HG03575 (cell line): ENCODE measurements at regions not wholly inside any gene's neighbourhood (a gene's known extent, or its start where the extent isn't known, plus 50 kb on each side); places are given as distances from the start of the nearest gene placed in this dataset.
"Not testable (repeated sequence)": the region's sequence is repeated elsewhere in the genome, so short reads cannot be mapped to it uniquely, and the experiment has no call there.

Source experiments
- ATAC-seq: cut with Tn5 transposase; IDR thresholded peaks from one replicate; pipeline ENCODE4 v1.9.1; 2021; ENCODE audit not compliant: unreplicated experiment, insufficient number of reproducible peaks, low FRiP score; ENCODE audit errors: extremely low read depth

DNA sequence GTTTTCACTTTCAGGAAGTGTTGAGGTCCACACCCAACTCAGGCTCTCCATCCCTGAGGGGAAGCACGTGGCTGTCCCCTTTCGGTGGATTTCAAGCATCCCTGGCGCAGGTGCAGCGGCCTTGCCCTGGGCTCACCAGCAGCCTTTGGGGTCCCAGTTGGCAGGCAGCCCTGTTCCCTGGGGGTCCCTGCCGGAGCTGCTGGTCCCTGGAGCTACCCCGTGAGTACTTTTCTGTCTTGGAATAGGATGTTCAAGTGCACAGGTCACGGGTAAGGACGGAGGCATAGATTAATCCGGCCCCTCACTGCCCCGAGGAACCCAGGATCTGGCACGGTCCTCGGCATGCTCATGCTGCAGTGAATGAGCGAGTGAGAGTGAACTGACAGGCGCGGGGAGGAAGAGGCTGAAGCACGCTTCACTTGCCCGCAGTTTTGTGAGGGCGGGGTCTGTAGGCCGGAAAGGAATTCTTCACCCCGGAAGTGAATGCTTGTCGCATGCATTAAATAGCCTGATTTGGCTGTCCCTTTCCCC lies 117.2 kb upstream of the FAT1 start:
- ATAC-seq, result no peak

DNA sequence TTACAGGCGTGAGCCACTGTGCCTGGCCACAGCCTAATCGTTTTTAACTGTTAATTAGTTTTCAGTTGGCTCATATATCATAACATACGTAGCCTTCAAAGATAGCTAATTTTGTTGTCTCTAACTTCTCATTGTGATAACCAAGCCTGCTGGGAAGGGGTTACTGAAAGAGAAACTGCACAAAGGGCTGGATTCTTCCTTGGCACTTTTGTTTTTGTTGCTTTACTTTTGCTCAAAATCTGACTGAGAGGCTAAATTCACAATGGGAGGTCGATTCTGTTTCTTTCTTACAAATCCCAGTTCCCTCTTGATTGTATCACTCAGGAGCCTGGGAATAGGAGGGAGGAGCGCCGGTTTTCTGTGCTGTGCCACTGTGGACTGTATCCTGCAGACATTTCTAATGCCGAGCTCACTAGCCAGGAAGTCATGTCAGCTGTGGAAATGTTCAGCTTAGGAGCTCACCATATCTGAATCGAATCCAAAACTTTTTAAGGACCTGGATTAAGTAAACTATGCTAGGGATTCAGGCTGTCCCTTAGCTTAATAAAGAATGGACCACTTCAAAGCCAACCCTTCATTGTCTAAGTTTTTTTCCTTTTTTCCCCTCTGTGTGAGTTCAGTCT lies 120.5 kb upstream of the FAT1 start:
- no peak for ATAC-seq

DNA sequence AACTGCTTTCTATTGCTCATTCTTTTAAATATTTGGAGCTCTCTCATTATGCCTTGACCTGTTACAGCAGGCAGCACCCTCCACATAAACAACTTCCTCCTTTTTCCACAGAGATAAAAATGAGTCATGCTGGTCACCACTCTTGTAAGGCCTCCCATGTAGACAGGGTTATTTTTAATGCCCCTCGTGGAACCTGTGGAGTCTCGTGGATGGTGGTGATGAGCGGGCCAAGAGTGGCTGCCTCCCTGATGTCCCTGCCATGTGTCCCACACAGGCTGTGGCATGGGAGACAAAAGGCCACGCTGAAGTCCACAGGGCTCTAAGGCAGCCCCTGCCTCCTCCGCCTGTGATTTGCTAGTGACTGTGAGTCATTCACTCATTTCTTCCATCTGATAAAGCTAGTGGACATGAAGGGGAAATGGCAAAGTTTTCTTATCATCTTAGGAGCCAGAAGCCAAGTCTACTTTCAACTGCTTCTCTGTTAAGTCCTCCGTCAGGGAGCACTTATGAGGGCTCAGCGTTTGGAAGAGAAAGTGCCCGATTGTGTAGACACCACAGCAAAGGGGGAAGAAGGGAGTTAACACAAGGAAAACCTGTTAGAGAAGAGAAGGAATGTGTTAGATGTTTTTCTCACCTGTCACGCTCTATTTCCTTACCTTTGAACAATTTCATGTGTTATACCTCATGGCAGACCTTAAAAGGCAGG lies 121.6 kb upstream of the FAT1 start:
- ATAC-seq, result no peak

DNA sequence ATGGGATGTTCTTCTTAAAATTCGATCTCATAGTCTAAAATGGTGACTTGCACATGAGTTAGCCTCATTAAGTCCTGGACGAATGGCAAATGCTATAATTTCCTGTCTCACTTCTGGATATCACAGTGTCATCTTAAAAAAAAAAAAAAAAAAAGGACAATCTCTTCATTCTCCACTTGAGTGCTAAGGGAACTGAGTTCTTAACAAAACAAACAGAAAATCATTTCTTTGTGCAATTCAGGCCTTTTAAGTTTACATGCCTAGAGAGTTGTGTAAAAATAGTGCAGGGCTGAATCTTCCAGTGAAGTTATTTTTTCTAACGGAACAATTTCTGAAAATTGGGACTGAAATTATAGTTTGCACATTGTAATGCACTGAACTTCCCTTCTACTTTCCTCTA lies 122.8 kb upstream of the FAT1 start:
- no peak for ATAC-seq

DNA sequence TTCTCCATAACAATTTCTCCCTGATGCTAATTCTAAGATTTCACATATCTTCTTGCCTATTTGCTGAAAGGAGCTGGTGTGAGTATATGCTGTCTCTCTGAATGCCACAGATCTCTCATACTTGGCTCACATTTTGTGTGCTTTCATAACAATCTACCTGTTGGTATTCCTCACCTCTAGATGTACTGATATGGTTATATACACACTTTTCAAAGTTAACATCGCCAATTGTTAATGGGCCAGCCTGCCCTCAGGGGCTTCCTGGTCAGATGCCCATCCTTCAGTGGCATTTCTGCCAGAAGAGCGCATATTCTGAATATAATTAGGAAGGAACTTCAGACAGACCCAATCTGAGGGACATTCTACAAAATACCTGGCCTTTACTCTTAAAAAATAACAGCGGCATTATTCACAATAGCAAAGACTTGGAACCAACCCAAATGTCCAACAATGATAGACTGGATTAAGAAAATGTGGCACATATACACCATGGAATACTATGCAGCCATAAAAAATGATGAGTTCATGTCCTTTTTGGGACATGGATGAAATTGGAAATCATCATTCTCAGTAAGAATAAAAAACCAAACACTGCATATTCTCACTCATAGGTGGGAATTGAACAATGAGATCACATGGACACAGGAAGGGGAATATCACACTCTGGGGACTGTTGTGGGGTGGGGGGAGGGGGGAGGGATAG lies 123.9 kb upstream of the FAT1 start:
- ATAC-seq, result not testable (repeated sequence)

DNA sequence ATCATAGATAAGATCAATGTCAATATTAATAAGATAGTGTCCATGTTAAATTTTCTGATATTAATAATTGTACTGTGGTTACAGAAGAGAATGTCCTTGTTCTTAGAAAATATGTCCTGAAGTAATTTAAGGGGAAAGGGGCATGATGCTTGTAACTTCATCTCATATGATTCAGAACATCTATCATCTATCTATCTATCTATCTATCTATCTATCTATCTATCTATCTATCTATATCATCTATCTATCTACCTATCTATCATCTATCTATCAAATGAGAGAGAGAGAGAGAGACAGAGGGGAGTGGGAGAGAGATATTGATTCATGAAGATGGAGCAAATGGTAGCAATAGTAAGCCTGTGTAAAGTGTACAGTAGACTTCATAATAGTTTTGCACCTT lies 124.8 kb upstream of the FAT1 start:
- ATAC-seq, result no peak

DNA sequence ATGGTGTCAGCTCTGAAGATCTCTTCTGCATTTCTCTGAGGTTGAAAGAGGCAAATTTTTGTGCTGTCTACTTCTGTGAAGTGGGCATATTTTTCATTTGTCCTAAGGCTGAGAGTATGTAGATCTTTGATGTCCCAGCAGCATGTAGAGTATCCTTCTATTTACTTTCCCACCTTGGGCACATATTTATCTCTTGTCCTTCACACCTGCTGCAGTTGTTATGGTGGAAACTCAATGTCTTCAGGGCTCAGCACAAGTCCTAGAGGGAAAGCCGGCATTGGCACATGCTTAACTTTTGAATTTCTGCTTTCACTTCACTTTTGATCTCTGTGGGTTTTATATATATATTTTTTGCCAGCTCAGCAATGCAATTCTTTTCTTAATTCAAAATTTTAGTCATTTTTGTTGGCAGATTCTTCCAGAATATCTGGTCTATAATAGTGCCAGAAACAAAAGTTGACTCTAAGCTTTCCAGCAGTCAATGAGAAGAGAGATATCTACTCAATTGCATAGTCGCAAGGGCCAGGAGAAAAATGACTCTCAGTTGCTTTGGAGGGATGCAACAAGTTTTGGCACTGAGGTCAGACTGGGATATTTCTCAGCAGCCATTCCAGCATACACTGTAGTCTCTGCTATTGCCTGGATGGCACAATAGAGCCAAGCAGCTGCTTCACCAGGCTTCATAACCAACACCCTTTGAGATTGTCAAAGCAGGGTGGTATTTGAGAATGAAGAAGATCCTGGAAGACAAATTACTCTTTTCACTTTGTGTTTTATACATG lies 127.8 kb upstream of the FAT1 start:
- no peak for ATAC-seq

DNA sequence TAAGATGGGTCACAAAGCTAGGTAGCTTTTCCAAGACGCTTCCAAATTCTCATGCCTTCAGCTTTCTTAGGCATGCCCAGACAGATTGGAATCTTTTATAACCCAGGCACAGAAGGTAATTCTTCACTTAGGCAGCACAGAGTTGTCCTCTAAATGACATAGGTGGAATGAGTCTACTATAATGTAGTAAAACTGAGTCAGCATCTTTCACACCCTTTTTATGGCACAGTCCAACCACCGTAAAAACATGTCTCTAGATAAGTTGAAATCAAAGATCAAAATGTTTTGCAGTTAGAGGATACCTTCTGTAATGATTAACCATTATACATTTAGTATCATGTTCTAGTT lies 128.4 kb upstream of the FAT1 start:
- ATAC-seq, result no peak

DNA sequence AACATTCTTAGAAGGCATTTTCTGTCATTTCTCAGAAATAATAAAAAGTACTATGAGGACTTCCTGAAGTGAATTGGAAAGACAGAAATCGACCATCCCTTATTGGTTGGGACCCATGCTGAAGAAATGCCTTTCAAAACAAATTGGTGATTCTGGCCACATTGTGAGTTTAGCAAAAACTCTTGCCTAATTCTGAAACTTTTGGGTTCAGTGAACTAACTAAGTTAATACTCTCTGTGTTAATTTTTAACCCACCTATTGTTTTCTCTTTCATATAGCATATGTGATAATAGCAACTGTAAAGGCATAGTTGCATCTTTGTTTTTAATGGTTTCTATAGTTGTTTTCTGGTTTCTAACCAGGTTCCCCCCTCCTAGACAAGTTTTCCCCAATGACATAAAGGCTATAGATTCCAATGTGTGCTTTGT lies 129.3 kb upstream of the FAT1 start:
- no peak for ATAC-seq

DNA sequence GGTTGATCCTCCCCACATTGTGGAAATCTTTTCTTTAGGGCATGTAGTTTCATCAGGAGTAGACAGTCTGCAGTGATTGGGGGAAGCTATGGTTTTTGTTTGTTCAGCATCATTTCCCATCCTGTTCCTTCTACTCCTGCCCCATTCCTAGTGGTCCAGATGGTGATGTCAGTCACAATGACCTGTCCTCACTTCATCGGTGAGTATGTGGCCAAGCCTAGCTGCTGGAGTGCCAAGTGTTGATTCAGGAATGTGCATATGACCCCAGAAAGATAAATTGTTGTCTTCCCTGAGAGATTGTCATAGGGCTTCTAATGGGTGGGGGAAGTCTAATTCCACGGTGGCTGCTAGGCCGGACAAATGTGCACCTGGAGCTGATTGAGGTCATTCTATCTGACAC lies 130.6 kb upstream of the FAT1 start:
- no peak for ATAC-seq

DNA sequence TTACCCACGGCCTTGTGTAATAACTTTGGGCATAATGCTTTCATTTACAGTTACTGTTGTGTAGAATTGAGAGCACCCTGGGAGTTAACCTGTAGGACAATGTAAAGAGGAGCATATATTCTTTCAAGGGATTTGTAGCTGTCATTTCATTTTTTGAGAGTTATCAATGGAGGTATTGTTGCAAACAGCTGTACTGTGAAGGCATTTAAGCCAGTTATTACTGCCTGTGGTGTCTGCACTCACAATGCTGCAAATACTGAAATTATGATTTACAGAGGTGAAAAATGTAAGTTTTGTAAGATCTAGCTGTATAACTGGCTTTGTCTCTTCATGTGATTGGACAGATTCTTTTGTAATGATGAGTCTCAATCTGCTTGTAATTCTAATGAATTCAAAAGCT lies 131.5 kb upstream of the FAT1 start:
- ATAC-seq, result no peak

DNA sequence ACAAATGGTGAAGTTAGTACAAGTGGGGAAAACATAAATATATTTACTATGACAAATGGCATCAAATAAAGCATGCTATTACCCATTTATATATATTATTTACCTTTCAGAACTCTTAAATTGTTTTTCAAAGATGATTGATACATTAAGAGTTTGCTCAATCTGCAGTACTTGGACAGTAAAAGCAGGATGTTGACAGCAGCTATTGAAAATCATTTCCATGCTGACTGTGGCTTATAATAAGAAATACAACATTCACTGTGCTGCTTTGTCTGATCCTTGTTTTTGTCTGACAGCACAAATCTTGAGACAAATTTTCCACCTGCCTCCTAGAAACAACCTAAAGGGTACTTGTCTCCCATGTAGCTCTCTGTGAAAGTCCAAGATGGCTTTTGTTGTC lies 134.1 kb upstream of the FAT1 start:
- no peak for ATAC-seq

DNA sequence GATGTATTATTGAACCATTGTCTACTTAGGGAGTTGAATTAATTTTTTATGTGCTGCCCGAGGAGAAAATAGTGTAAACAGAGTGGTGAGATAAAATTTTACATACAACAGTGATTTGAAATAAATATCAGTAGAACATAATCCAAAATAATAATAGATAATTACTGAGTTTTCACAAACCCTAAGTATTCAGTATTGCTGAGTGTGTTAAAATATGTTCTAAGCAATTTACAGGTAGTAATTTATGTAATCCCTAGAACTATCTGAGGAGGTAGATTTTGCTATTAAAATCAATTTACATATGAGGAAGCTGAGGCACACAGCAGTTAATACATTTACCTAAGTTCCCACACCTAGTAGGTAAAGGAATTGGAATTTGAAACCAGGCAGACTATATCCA lies 134.7 kb upstream of the FAT1 start:
- ATAC-seq, result no peak

DNA sequence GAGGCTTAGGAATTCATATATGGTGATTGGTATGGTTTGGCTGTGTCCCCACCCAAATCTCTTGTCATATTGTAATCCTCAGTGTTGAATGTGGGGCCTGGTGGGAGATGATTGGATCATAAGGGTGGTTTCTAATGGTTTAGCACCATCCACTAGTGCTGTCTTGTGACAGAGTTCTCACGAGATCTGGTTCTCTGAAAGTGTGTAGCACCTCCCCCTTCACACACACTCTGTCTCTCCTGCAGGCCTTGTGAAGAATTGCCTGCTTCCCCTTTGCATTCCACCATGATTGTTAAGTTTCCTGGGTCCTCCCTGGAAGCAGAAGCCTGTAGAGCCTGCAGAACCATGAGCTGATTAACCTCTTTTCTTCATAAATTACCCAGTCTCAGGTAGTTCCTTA lies 135.8 kb upstream of the FAT1 start:
- no peak for ATAC-seq

DNA sequence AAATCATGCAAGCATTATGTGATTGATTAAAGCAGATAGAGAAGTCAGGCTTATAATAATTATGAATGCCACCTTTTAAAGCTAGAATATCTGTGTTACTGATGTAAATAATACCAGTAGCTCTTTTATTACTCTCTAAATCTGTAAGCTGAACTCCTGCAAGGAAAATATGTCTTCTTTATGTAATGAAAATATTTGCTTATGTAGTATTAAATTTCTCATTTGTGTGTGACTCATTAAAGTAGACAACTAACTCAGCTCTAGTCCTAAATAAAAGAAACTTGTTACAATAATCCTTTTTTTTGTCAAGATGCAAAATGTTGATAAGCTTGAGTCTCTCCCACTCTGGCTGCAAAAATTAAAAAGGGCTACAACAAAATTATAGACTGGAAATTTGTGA lies 137.7 kb upstream of the FAT1 start:
- ATAC-seq, result no peak

DNA sequence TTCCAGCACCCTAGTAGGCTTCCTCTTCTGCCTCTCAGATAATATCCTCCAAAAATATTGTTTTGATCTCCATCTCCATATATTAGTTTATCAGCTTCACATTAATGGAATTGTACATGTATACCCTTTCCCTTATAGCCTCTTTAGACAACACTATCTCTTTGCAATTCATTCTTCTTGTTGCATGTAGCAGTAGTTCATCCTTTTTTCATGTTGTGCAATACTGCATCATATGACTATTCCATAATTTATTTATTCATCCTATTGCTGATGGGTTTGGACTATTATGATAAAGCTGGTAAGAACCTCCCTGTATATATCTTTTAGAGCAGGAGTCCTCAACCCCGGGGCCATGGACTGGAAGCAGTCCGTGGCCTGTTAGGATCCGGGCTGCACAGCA lies 148.2 kb upstream of the FAT1 start:
- no peak for ATAC-seq

DNA sequence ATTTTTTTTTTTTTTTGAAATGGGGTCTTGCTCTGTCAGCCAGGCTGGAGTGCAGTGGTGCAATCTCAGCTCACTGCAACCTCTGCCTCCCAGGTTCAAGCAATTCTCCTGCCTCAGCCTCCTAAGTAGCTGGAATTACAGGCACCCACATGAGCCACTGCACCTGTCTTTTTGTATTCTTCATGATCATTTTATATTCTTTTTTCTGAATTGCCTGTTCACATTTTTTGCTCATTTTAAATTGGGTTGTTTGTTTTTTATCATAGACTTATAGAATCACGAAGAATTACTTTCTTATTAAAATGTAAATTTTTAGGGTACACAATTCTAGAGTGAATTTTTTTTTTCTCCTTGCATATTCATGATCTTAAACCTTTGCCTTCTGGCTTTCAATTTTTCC lies 149.4 kb upstream of the FAT1 start:
- not testable (repeated sequence) for ATAC-seq

DNA sequence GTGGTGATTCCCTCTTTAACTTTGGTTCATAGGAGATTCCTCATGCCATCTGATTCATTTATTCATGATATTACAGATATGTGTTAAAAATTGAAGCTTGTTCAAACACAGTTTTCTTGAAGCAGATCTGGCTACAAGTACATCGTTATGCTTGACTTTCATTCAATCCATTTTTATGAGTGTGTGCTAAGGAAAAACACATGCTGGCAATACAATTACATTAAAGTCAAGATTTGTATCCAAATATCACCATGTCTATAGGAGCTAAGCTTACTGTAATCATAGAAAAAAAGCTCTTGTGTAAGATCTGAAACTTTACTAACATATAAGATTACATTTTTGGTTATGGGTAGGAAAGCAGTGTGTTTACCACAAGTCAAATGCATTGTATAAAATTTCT lies 151.8 kb upstream of the FAT1 start:
- no peak for ATAC-seq

DNA sequence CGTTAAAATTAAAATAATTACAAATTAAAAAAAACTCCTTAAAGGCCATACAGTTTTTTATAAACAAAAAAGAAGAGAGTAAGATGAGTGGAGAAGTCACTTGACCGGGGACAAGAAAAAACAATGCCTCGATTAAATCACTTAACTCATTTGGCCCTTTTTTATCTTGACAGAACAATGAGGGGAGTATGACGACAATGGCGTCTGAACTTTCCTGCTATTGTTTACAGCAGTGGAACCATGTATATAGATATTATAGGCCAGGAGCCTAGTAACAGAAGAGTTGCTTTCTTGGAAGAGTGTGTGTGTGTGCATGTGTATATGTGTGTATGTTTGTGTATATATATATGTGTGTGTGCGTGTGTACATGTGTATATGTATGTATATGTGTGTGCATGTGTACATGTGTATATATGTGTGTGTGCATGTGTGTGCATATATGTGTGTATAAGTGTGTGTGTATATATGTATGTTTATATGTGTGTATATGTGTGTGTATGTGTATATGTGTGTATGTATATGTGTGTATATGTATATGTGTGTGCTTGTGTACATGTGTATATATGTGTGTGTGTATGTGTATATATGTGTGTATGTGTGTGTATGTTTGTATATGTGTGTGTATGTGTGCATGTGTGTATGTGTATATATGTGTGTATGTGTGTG lies 153.4 kb upstream of the FAT1 start:
- ATAC-seq, result no peak
